Neural crest cell (in vitro differentiated cells): ENCODE measurements at regions not wholly inside any gene's neighbourhood (a gene's known extent, or its start where the extent isn't known, plus 50 kb on each side); places are given as distances from the start of the nearest gene placed in this dataset.

Experiments
- DNase-seq: peaks from one replicate; pipeline ENCODE4 v3.0.0; 2021; ENCODE audit warnings: low read depth, mixed read lengths, low spot score
- H3K27ac Mint-ChIP-seq: one replicate; pipeline ENCODE4 v1.8.0; 2021; ENCODE audit warnings: mild to moderate bottlenecking, mixed read lengths; ENCODE audit not compliant: unreplicated experiment
- H3K27me3 Mint-ChIP-seq: 2 replicates; pipeline ENCODE4 v1.8.0; 2021; ENCODE audit warnings: low read depth, mild to moderate bottlenecking, mixed read lengths
- H3K36me3 Mint-ChIP-seq: 2 replicates; pipeline ENCODE4 v1.8.0; 2021; ENCODE audit warnings: low read depth, mild to moderate bottlenecking, mixed read lengths
- H3K4me1 Mint-ChIP-seq: 2 replicates; pipeline ENCODE4 v1.8.0; 2021; ENCODE audit warnings: mixed read lengths
- H3K4me3 Mint-ChIP-seq: one replicate; pipeline ENCODE4 v1.8.0; 2021; ENCODE audit warnings: mild to moderate bottlenecking, mixed read lengths
- H3K9me3 Mint-ChIP-seq: 2 replicates; pipeline ENCODE4 v1.8.0; 2021; ENCODE audit warnings: mixed read lengths
- TF ChIP-seq, protein P1 (sequence below): fragments of 200-600 bp; sonication (generic); conservative IDR thresholded peaks from 2 replicates; pipeline ENCODE4 v1.5.0; 2021; ENCODE audit warnings: antibody characterized with exemption, mild to moderate bottlenecking

DNA sequence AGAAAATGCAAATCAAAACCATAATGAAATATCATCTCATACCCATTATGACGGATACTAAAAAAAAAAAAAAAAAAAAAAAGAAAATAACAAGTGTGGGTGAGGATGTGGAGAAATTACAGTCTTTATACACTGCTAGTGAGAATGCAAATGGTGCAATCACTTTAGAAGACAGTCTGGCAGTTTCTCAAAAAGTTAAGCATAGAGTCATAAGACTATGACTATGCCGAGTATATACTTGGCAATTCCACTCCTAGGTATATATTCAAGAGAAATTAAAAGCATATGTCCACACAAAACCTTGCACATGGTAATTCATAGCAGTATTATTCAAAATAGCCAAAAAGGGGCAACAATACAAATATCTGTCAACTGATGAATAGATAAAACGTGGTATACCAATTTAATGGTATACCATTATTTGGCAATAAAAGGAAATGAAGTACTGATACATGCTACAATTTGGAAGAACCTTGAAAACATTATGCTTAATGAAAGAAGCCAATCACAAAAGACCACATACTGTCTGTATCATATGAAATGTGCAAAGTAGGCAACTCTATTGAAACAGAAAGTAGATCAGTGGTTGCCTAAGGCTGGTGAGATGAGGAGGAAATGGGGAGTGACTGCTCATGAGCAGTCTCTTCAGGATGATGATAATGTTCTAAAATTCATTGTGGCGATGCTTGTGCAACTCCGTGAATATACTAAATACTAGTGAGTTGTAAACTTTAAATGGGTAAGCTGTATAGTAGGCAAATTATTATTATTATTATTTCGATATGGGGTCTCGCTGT lies 90.1 kb upstream of the NANOS1 start:
- no peak for DNase-seq
- Mint-ChIP-seq H3K27me3 (peaks cover 9% of the 10 kb centered on the region), H3K4me1 (no peaks in the 10 kb centered on the region), H3K4me3 (no peak overlapping the region), H3K27ac (no peak overlapping the region), H3K9me3 (peaks cover 4% of the 10 kb centered on the region), H3K36me3 (no peaks in the 10 kb centered on the region)
- TF ChIP-seq, protein P1, sequence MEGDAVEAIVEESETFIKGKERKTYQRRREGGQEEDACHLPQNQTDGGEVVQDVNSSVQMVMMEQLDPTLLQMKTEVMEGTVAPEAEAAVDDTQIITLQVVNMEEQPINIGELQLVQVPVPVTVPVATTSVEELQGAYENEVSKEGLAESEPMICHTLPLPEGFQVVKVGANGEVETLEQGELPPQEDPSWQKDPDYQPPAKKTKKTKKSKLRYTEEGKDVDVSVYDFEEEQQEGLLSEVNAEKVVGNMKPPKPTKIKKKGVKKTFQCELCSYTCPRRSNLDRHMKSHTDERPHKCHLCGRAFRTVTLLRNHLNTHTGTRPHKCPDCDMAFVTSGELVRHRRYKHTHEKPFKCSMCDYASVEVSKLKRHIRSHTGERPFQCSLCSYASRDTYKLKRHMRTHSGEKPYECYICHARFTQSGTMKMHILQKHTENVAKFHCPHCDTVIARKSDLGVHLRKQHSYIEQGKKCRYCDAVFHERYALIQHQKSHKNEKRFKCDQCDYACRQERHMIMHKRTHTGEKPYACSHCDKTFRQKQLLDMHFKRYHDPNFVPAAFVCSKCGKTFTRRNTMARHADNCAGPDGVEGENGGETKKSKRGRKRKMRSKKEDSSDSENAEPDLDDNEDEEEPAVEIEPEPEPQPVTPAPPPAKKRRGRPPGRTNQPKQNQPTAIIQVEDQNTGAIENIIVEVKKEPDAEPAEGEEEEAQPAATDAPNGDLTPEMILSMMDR, result no peak

DNA sequence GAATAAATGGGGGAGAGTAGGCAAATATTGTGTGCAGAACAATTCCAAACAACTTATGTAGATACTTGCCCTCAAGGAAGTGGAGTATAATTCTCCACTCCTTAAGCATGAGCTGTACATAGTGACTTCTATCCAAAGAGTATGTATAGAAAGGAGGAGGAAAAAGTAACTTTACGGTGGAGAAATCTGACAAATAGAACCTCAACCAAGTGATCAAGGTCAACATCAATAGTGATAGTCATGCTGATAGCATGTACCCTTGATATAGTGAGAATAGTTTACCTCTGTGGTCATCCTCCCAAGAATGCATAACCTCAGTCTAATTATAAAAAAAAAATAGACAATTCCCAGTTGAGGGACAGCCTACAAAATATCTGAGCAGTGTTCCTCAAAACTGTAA lies 89.1 kb upstream of the NANOS1 start:
- Mint-ChIP-seq H3K36me3 (no peaks in the 10 kb centered on the region), H3K27me3 (peaks cover 6% of the 10 kb centered on the region), H3K27ac (no peak overlapping the region), H3K4me3 (no peak overlapping the region), H3K9me3 (peaks cover 4% of the 10 kb centered on the region), H3K4me1 (no peaks in the 10 kb centered on the region)
- no peak for DNase-seq
- TF ChIP-seq, protein P1, result no peak

DNA sequence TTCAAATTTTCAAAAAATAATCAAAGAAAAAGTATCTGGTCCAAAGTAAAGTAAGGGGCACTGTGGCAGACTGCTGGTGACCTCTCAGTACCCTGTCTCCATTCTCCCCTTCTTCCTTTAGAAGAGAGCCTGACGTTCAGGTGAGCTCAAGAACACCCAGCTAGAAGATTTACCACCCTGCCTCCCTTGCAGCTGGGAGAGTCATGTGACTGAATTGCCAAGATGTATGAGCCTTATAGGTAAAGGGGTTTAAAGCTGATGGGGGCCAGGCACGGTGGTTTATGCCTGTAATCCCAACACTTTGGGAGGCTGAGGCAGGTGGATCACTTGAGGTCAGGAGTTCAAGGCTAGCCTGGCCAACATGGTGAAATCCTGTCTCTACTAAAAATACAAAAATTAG lies 86.3 kb upstream of the NANOS1 start:
- H3K9me3 Mint-ChIP-seq, result peaks cover 4% of the 10 kb centered on the region
- peaks cover 4% of the 10 kb centered on the region for H3K27me3 Mint-ChIP-seq
- no peak overlapping the region for H3K4me3 Mint-ChIP-seq
- no peaks in the 10 kb centered on the region for H3K4me1 Mint-ChIP-seq
- no peak overlapping the region for H3K27ac Mint-ChIP-seq
- DNase-seq, result no peak
- H3K36me3 Mint-ChIP-seq, result no peaks in the 10 kb centered on the region
- TF ChIP-seq, protein P1, result no peak

DNA sequence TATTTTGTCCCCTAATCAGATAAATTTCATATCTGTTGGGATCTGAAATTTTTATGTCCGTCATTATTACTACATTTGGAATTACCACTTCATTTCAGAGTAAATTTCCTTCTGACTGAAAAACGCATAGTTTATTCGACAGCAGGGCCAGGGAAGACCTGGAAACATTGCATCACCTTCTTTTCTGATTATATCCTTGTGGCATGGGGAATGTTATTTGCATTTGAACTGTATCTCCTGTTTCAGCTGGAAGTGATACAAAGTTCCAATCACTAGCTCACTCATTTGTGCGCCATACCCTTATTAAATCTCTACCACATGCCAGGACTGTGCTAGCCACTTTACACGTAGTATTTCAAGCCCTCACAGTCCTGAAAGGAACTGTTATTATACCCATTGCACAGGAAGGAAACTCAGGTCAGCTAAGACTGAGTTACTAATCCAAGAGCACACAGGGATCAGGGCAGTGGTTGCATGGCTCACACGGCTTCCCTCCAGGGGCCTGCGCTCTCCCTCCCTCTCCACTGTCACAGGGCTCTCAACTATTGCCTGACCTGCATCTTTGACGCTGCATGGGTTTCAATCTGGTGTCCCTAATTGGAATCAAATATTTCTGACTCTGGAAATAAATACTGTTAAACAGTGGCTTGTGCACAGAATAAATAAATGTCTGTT lies 84.4 kb upstream of the NANOS1 start:
- Mint-ChIP-seq H3K36me3 (no peaks in the 10 kb centered on the region), H3K27ac (no peak overlapping the region), H3K9me3 (peaks cover 4% of the 10 kb centered on the region), H3K4me1 (peaks cover 5% of the 10 kb centered on the region), H3K27me3 (peaks cover 4% of the 10 kb centered on the region), H3K4me3 (no peak overlapping the region)
- TF ChIP-seq, protein P1, result no peak
- no peak for DNase-seq

DNA sequence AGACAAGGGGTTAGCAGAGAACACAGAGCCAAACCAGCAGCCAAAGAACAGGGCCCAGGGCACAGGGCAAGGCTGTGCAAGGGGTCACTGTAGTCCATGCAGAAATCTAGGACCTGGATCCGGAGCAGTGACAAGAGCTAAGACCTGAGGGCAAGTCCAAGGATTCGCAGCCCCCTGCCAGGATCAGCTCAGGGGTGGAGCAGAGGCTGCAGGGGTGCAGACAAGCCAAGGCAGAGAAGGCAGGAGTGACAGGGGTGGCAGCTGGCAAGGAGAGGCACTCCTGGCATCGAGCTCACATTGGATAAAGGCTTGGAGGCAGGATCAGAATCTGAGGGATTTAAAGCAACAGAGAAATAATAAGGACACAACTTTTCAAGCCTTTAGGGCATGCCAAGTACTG lies 80.7 kb upstream of the NANOS1 start:
- H3K4me1 Mint-ChIP-seq, result peaks cover 22% of the 10 kb centered on the region
- H3K27ac Mint-ChIP-seq, result peak overlapping the region; percentile 47
- H3K4me3 Mint-ChIP-seq, result no peak overlapping the region
- TF ChIP-seq, protein P1, result no peak
- no peaks in the 10 kb centered on the region for H3K27me3 Mint-ChIP-seq
- H3K9me3 Mint-ChIP-seq, result no peaks in the 10 kb centered on the region
- H3K36me3 Mint-ChIP-seq, result no peaks in the 10 kb centered on the region
- DNase-seq, result no peak
